Activated T-cell treated with anti-CD3 and anti-CD28 coated beads, Interleukin-2, amount 50 U/mL, for 72 hours (primary cell): ENCODE measurements at regions not wholly inside any gene's neighbourhood (a gene's known extent, or its start where the extent isn't known, plus 50 kb on each side); places are given as distances from the start of the nearest gene placed in this dataset.

Experiments
- ATAC-seq, 2 donors: fragments of 150-1000 bp; cut with Tn5 transposase; replicated peaks in 1 of 2; 2 replicates each; pipeline ENCODE4 v1.10.0; 2021; ENCODE audit warnings: moderate library complexity in 2 of 2, mild to moderate bottlenecking in 1 of 2
- DNase-seq, 2 donors: peaks; one replicate each; pipeline ENCODE4 v3.0.0; 2021 to 2022; ENCODE audit warnings: mixed read lengths in 1 of 2
- H3K27ac Mint-ChIP-seq: one replicate; pipeline ENCODE4 v1.8.0; 2022; ENCODE audit warnings: mild to moderate bottlenecking, moderate library complexity, mixed read lengths
- H3K27me3 Mint-ChIP-seq: one replicate; pipeline ENCODE4 v1.8.0; 2022; ENCODE audit warnings: low read depth, mixed read lengths
- H3K36me3 Mint-ChIP-seq, 2 donors: one replicate each; pipeline ENCODE4 v1.8.0; 2022; ENCODE audit warnings: mixed read lengths in 2 of 2, mild to moderate bottlenecking in 1 of 2; ENCODE audit not compliant: insufficient read depth in 2 of 2
- H3K4me1 Mint-ChIP-seq: one replicate; pipeline ENCODE4 v1.8.0; 2022; ENCODE audit warnings: low read depth, mixed read lengths
- H3K4me3 Mint-ChIP-seq, 2 donors: one replicate each; pipeline ENCODE4 v1.8.0; 2022; ENCODE audit warnings: mild to moderate bottlenecking in 2 of 2, mixed read lengths in 2 of 2, moderate library complexity in 2 of 2
- H3K9me3 Mint-ChIP-seq, 2 donors: one replicate each; pipeline ENCODE4 v1.8.0; 2022; ENCODE audit warnings: mixed read lengths in 2 of 2

GRCh38 chr6:150739711-150740349 lies 125.7 kb upstream of the MTHFD1L start:
- Mint-ChIP-seq H3K27me3 (peaks cover 23% of the 10 kb centered on the region), H3K27ac (no peak overlapping the region), H3K4me1 (peaks cover 4% of the 10 kb centered on the region), H3K9me3 (no peaks in the 10 kb centered on the region), H3K36me3 (no peaks in the 10 kb centered on the region), H3K4me3 (no peak overlapping the region)
- ATAC-seq (no peak), DNase-seq (no peak)

- ATAC-seq: no peak
- no peaks in the 10 kb centered on the region for H3K9me3 Mint-ChIP-seq
- no peak overlapping the region for H3K27ac Mint-ChIP-seq
- peaks cover 24% of the 10 kb centered on the region for H3K27me3 Mint-ChIP-seq
- H3K4me1 Mint-ChIP-seq: peaks cover 4% of the 10 kb centered on the region
- H3K4me3 Mint-ChIP-seq: no peak overlapping the region
- H3K36me3 Mint-ChIP-seq: no peaks in the 10 kb centered on the region
- DNase-seq: no peak
Measured at GRCh38 chr6:150740453-150740852, 125.0 kb upstream of the MTHFD1L start.

DNA sequence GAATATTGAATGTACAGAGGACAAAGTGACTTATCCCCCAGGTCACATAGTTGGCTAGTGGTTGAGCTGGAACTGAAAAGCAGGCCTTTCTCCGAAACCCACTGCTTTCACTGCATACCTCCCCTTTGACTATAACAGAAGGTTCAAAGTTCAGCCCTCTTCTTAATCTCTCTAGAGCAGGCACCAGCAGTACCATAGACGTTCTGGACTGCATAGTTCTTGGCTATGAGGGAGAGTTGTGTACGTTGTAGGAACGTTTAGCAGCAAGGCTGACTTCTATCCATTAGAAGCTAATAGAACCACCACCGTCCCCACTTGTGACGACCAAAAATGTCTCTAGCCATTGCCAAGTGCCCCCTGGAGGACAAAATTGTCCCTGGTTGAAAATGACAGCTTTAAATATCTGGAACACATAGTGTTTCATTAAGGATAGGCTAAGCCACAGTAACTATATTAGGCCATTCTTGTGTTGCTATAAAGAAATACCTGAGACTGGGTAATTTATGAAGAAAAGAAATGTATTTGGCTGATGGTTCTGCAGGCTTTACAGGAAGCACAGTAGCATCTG lies 123.8 kb upstream of the MTHFD1L start:
- no peaks in the 10 kb centered on the region for H3K9me3 Mint-ChIP-seq
- no peak overlapping the region for H3K27ac Mint-ChIP-seq
- H3K4me1 Mint-ChIP-seq: peaks cover 4% of the 10 kb centered on the region
- ATAC-seq: no peak
- peak in 1 of 2 donors; percentile 7 for DNase-seq
- peaks cover 36% of the 10 kb centered on the region for H3K27me3 Mint-ChIP-seq
- H3K4me3 Mint-ChIP-seq: no peak overlapping the region
- no peaks in the 10 kb centered on the region for H3K36me3 Mint-ChIP-seq

- Mint-ChIP-seq H3K4me1 (peaks cover 4% of the 10 kb centered on the region), H3K4me3 (no peak overlapping the region), H3K9me3 (no peaks in the 10 kb centered on the region), H3K27ac (no peak overlapping the region), H3K27me3 (peaks cover 27% of the 10 kb centered on the region), H3K36me3 (no peaks in the 10 kb centered on the region)
- no peak for ATAC-seq
- no peak for DNase-seq
Measured at GRCh38 chr6:150744522-150745260, 120.8 kb upstream of the MTHFD1L start.

DNA sequence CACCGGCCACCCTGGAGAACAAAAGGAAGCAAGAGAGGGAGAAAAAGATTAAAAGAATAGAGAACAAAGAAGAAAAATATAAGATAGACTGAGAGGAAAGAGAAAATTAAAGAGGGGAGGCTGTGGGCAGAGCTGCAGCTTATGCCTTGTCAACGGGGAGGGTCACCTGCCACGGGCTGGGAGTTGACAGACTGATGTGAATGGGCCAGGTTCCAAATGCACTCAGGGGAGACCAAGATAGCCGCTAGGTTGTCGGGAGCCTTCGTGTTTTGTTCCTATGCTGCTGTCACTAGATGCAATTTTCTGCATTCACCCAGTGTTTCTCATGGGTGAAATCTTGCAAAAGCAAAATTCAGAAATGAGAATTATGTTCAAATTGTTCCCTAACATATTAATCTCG lies 119.6 kb upstream of the MTHFD1L start:
- Mint-ChIP-seq H3K9me3 (no peaks in the 10 kb centered on the region), H3K4me3 (no peak overlapping the region), H3K27me3 (peaks cover 16% of the 10 kb centered on the region), H3K36me3 (no peaks in the 10 kb centered on the region), H3K4me1 (peaks cover 4% of the 10 kb centered on the region), H3K27ac (peak overlapping the region; percentile 61)
- ATAC-seq: no peak
- no peak for DNase-seq

DNA sequence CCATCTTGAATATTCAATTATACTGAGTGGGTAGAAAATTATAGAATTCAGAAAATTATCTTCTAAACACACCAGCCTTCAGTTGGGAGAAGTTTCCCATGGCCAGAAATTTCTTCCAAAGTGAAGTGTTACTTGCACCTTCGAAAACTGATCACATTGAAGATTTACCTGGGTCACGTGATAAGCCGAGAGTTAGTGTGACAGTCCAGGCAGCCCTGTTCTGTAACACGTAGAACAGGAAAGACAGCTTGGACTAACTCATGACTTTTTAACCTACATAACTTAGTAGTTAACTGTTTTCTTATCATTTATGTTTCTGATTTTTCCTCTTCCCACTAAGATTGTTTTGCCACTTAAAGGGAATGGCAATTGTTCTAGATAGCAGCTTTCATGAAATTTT lies 118.3 kb upstream of the MTHFD1L start:
- Mint-ChIP-seq H3K4me3 (no peak overlapping the region), H3K36me3 (no peaks in the 10 kb centered on the region), H3K27ac (no peak overlapping the region), H3K4me1 (peaks cover 4% of the 10 kb centered on the region), H3K9me3 (no peaks in the 10 kb centered on the region), H3K27me3 (peaks cover 12% of the 10 kb centered on the region)
- ATAC-seq (no peak), DNase-seq (no peak)

- Mint-ChIP-seq H3K4me3 (no peak overlapping the region), H3K27me3 (peaks cover 12% of the 10 kb centered on the region), H3K36me3 (no peaks in the 10 kb centered on the region), H3K4me1 (peaks cover 4% of the 10 kb centered on the region), H3K27ac (no peak overlapping the region), H3K9me3 (no peaks in the 10 kb centered on the region)
- ATAC-seq (no peak), DNase-seq (no peak)
Measured at GRCh38 chr6:150749091-150749670, 116.3 kb upstream of the MTHFD1L start.

GRCh38 chr6:150751296-150751695 lies 114.2 kb upstream of the MTHFD1L start:
- no peak overlapping the region for H3K27ac Mint-ChIP-seq
- peaks cover 3% of the 10 kb centered on the region for H3K27me3 Mint-ChIP-seq
- H3K4me3 Mint-ChIP-seq: no peak overlapping the region
- no peak for DNase-seq
- no peaks in the 10 kb centered on the region for H3K4me1 Mint-ChIP-seq
- ATAC-seq: no peak
- H3K9me3 Mint-ChIP-seq: no peaks in the 10 kb centered on the region
- H3K36me3 Mint-ChIP-seq: no peaks in the 10 kb centered on the region

DNA sequence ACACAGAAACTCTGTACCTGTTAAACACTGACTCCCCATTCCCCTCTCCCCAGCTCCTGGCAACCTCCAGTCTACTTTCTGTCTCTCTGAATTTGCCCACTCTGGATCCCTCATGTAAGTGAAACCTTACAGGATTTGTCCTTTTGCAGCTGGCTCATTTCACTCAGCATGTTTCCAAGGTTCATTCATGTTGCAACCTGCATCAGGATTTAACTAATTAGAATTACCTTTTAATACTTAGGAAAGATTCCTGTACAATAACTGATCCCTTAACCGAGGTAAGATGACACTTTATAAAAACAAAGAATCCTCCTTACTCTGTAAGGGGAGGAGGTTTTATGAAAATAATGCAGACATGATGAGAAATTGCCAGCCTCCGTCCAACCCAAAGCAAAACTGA lies 113.1 kb upstream of the MTHFD1L start:
- ATAC-seq: no peak

DNA sequence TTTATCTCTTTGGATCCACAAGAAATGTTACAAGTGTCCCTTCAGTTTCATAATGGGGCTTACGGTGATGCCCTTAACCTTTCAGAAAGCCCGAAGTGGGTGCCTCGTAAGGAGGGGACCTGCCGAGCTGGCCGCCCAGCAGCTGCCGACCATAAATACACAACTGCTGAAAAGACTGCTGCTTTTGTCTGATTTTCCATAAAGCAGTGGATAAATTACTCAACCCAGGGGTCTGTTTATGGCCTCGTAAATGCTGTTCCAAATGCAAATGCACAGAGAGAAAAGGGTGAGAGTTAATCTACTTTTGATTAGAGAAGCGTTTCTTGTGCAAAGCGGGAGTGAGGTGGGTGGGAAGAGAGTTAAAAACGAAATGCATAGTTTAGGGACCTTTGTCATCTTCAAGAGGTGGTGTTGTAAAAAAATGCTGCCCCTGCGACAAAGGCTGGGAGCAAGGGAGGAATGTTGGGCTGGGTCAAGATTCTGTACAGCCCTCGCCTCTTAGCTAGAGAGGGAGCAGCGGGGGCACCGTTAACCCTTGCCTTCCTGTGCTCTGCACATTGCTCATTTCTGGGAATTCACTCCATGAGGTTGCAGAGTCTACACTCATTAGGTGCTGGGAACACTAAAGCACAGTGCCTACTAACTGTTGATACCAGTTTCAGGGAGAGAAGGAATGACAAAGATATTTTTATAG lies 112.0 kb upstream of the MTHFD1L start:
- ATAC-seq: no peak
- no peak for DNase-seq
- no peak overlapping the region for H3K4me3 Mint-ChIP-seq
- no peaks in the 10 kb centered on the region for H3K27me3 Mint-ChIP-seq
- no peaks in the 10 kb centered on the region for H3K4me1 Mint-ChIP-seq
- no peak overlapping the region for H3K27ac Mint-ChIP-seq
- no peaks in the 10 kb centered on the region for H3K9me3 Mint-ChIP-seq
- H3K36me3 Mint-ChIP-seq: no peaks in the 10 kb centered on the region

More for the DNA sequence above, 113.1 kb upstream of the MTHFD1L start:
- Mint-ChIP-seq H3K27me3 (no peaks in the 10 kb centered on the region), H3K9me3 (no peaks in the 10 kb centered on the region), H3K4me1 (no peaks in the 10 kb centered on the region), H3K27ac (no peak overlapping the region), H3K36me3 (no peaks in the 10 kb centered on the region), H3K4me3 (no peak overlapping the region)
- no peak for DNase-seq

DNA sequence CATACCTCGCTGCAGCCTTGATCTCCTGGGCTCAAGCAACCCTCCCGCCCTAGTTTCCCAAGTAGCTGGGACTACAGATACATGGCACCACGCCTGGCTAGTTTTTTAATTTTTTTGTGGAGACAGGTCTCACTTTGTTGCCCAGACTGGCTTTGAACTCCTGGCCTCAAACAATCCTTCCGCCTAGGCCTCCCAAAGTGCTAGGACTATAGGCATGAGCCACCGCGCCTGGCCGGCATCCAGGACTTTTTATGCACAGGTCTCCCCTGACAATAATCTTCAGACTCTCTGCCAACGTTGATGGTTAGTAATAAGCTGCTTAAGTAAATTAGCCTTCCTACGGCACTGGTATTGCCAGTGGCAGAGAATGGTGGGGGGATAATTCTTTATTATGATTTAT lies 110.5 kb upstream of the MTHFD1L start:
- Mint-ChIP-seq H3K9me3 (no peaks in the 10 kb centered on the region), H3K27ac (no peak overlapping the region), H3K4me1 (no peaks in the 10 kb centered on the region), H3K27me3 (no peaks in the 10 kb centered on the region), H3K4me3 (no peak overlapping the region), H3K36me3 (no peaks in the 10 kb centered on the region)
- ATAC-seq (no peak), DNase-seq (no peak)

GRCh38 chr6:150755524-150755923 lies 110.0 kb upstream of the MTHFD1L start:
- ATAC-seq: no peak
- no peak overlapping the region for H3K4me3 Mint-ChIP-seq

DNA sequence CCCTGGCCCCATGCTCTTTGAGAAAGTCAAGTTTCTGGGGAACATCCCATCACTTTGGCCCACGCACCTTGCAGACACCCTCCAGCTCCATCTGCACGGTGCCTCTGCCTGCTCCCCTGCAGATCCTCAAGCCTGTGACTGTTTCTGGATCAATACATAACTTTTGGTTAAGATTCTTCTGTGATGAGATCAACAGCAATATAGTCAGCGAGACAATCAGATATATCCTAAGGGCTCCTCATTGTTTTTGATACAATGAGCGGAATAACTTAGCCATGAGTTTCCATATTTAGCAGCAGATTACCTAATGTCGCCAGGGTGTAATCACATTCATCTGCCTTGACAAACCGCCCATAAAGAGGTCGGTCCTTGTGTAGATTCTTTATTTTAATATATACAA lies 109.3 kb upstream of the MTHFD1L start:
- no peaks in the 10 kb centered on the region for H3K27me3 Mint-ChIP-seq
- no peaks in the 10 kb centered on the region for H3K9me3 Mint-ChIP-seq
- H3K4me1 Mint-ChIP-seq: no peaks in the 10 kb centered on the region
- ATAC-seq (no peak), DNase-seq (no peak)
- H3K27ac Mint-ChIP-seq: no peak overlapping the region
- no peaks in the 10 kb centered on the region for H3K36me3 Mint-ChIP-seq
- no peak overlapping the region for H3K4me3 Mint-ChIP-seq

More at GRCh38 chr6:150755524-150755923, 110.0 kb upstream of the MTHFD1L start:
- Mint-ChIP-seq H3K27ac (no peak overlapping the region), H3K27me3 (no peaks in the 10 kb centered on the region), H3K36me3 (no peaks in the 10 kb centered on the region), H3K9me3 (no peaks in the 10 kb centered on the region), H3K4me1 (no peaks in the 10 kb centered on the region)
- no peak for DNase-seq
